HG03558 (cell line): ENCODE measurements at regions not wholly inside any gene's neighbourhood (a gene's known extent, or its start where the extent isn't known, plus 50 kb on each side); places are given as distances from the start of the nearest gene placed in this dataset.

ENCODE experiments used
- ATAC-seq: cut with Tn5 transposase; IDR thresholded peaks from one replicate; pipeline ENCODE4 v1.9.1; 2021; ENCODE audit warnings: moderate number of reproducible peaks; ENCODE audit not compliant: unreplicated experiment; ENCODE audit errors: extremely low read depth

DNA sequence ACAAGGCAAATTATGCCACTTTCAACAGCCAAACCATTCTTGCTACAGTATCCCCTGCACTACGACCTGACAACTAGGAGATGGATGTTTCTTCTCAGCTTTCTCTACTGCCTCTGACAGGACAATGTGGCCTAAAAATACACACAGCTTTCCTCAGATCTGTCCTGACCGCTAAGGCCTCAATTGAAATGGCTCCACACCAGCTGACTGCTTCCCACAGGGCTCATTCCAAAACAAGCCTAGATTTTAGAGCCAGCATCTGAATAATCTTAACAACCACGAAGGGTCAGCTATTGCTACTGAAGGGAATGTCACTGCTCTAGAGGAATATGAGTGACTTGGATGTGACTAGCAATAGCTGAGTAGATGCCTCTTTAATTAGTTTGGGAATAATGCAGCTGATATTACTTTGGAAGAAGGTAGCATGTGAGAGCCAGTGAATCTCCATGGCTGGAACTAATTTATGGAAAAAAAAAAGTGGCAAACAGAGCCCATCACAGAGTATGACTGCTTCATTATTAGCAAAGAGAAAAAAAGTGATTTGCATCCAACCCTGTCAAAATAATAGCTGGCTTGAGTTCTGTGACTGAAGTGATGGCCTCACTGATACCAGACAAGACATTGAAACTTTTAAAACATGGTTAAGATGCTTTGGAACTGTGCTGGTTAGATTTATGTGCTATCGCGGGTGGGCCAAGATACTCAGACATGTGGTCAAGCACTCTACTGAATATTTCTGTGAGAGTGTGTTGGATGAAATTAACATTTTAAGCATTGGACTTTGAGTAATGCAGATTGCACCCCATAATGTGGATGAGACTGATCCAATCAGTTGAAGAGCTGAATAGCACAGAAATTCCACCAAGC, 450.2 kb downstream of the NR2F1-AS1 start:
- no peak for ATAC-seq

- no peak for ATAC-seq
These were observed 454.4 kb downstream of the NR2F1-AS1 start for GRCh38 chr5:93126634-93127033.

DNA sequence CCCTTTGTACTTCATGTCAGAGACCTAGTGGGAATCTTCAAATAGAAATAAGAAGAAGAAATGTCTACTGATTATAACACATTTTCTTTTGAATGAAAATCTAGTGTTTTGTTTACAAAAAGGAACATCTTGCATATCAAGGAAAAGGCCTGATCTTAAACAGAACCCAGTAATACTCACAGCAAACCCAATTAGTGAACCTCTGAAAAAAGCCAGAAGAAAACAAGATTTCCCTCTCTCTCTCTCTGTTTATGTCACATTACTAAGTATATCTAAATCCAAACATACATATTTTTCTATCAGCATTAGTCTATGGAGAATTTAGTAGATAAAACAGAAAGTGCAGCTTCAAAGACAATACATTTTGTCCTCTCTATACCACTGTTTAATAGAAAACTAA, 457.9 kb downstream of the NR2F1-AS1 start:
- no peak for ATAC-seq

DNA sequence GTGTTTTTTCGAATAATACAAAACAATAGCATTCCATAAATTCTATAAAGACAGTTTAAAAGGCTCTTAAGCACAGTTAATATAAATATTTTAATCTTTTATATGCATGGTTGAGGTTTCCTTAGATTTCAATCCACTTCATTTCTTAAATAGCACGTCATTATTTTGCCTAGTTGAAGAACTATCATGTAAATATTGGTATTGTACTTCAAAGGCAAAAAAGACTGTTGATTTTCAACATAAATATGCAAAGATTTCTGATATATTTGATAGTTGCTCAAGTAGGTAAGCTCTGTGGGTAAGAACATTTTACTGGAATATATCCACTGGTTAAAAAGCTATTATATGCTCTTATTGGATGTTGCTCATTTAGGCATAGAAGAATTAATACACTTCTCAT, 458.6 kb downstream of the NR2F1-AS1 start:
- ATAC-seq = no peak

DNA sequence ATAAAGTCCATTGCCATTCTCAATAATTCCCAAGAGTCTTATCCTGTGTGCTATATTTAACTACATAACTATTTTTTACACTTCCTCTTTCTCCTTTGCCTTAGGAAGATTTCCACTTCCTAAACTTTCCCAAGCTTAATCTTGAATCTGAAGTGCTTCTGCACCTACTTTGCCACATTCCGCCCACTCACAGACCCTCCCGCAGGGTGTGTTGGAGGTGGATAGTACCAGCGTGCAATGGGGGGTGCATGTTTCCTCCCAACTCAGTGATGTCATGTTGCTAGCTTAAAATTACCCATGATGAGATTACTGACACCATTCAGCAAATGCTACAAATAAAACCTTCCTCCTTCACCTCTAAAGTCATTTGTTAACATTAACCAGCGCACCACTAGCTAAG, 460.2 kb downstream of the NR2F1-AS1 start:
- no peak for ATAC-seq

DNA sequence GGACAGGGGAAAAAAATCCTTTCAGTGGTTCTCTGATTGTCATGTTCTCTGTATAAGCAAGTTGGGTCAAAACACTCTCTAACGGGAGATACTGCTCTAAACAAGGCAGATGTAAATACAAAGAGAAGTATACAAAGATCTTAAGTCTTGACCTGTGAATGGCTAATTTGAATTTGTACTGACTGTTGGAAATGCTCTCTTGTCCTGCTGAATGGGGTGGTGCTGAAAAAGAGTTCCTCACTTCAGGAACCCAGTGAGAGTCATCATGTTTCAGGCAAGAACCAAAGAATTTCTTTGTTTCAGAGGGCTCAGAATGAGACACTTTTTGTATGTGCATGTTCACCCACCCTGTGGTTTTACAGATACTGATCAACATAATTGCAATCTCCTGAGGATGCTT, 461.0 kb downstream of the NR2F1-AS1 start:
- no peak for ATAC-seq

DNA sequence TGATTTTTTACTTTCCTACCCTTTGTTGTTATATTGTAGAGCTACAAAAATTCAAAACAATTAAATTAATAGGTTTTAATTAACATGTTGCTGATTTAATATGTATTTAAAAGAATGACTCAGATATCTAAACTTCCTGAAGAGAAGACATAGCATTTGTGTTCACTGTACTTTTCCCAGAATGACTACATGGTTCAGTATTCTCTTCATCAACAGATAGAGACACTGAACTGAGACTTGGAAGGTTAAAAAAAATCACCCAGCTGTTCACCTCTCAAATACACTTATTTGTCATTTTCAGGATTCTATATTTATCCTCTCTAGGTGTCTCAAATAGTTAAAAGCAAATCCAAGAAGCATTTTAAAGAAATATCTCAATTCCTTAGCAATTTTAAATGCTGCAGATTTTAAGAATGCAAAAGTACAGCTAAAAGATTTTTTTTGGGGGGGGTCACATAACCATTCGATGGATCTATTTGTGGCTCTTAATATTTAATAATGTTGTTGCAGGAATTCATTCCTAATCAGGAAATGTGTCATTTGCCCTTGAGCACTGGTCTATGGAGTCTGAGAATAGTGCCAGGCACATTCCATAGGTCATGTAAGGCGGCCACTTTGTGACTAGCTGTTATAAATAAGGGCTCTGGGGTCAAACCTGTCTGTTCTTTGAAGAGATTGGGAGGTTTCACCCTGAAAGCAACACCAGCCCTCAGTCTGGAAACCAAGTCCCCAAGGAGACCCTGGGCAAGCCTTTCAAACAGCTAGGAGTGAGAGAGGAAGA, 463.1 kb downstream of the NR2F1-AS1 start:
- no peak for ATAC-seq

- ATAC-seq = no peak
These were observed 473.1 kb downstream of the NR2F1-AS1 start for GRCh38 chr5:93107805-93108520.

- no peak for ATAC-seq
These were observed 473.9 kb downstream of the NR2F1-AS1 start for GRCh38 chr5:93107141-93107540.

DNA sequence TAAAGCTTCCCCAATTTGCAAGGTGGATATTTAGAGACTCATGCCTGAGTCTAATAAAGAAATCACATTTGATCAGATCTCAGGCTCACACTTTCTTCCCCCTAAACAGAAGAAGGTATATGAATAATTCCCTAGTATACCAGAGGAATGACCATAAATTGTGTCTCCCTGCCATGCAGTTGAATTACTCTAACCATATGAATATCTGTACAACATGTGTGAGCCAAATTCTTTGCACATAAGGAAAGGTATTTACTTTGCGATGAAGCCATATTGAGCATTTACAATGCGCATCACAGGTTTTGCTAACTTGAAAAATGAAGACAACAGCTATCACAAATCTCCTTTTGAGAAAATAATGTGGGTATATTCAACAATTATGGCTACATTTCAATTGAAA, 479.4 kb downstream of the NR2F1-AS1 start:
- ATAC-seq = no peak

- no peak for ATAC-seq
These were observed 480.0 kb downstream of the NR2F1-AS1 start for GRCh38 chr5:93100976-93101375.

DNA sequence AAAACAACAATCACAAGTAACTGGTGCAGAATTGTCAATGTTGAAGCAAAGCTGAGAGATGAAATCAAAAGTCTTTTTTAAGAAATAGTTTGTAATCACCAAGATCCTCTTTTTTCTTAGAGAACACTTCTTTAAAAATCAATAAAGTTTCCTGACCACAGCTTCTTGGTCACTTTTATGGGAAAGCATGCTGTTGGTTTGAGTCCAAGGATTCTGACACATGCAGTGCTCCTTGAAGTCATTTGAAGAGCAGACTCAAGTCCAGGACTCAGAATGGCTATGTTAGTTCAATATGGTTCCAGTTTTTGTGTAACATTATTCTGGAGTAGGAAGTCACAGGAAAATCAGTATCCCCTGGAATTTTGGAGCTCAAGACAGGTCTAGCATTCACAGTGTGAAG, 480.6 kb downstream of the NR2F1-AS1 start:
- ATAC-seq = no peak

DNA sequence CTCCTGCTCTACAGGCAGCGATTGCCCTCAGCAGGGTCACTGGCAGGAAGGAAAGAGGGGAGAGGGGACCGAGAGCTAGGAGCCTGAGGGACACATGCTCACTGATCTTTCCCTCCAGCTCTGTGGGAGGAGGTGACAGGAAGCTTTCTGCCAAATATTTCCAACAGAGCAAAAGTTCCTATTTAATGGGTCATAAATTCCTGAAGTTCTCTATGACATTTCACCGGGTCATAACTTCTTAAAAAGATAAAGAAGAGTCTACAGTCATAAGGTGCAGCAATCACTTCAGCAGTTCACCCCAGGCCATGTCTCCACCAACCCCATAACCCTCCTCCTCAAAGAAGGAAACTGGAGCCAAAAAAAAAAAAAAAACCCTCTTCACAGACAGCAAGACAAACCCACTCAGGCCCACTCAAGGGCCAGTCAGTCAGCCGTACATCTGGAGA, 481.1 kb downstream of the NR2F1-AS1 start:
- no peak for ATAC-seq

DNA sequence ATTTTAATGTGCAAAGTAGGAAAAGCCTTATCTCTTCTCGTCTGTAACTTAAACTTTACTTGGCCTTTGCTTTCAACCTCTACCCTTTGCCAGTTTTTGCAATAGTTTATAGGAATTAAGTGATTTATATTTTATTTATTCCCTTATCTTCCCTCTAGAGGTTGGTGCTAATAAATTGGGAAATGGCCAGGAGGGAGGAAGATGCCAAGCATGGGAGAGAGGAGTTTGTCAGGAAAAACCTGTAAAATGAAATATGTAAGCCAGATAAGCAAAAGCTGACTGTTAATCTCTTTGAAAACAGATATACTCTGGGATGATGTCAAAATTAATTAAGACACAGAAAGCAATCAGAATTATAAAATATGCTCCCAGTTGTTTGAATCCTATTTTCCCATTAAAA, 484.5 kb downstream of the NR2F1-AS1 start:
- no peak for ATAC-seq

DNA sequence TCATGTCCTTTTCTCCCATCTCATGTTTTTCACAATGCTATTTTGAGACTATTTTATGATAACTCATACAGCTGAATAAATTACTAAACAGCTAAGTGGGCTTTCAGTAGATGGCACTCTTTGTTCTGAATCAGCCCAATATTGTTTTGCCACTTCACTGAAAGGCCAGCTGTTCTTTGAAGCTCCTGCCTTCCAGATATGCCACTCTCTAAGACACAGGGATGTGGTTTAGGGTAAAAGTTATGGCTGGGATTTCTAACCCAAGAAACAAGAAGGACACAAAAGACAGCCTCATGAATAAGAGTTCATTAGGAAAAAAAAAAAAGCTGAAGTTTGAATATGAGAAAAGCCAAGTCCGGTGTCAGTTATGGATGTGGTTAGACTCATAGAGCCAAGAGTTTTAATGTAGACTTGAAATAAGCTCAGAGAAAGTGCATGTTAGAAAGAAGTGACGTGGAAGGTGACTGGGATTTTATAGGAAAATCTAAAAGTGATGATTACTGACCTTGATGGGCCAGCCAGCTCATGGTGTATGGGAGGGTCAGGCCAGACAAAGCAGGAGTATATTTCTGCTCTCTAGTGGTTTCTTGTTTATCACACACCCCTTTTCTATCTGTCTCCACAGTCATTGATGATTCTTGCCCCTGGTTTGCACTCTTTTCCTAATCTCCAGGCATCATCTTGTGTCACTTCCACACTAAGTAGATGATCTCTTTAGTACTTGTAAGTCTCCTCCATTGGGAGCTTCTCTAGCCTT, 488.5 kb downstream of the NR2F1-AS1 start:
- no peak for ATAC-seq

- ATAC-seq = no peak
These were observed 490.3 kb downstream of the NR2F1-AS1 start for GRCh38 chr5:93090698-93091097.

- no peak for ATAC-seq
These were observed 492.2 kb downstream of the NR2F1-AS1 start for GRCh38 chr5:93088592-93089389.

DNA sequence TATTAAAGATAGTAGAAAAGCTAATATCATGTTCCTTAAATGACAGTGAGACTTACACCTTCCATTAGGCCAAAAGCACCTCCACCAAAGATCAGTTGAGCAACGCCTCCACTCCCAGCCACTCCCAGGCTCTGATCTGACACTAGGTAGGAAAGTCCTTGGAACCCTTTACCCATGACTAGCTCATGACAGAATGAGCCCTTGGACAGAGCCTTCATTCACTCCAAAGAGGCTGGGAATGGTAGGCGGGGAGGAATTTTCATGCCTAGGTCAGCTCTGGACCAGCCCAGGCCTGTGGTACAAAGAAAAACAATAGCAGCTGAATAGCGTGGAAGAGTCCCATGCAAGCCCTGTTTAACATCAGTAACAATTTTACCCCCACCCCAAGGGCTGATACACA, 493.7 kb downstream of the NR2F1-AS1 start:
- no peak for ATAC-seq

DNA sequence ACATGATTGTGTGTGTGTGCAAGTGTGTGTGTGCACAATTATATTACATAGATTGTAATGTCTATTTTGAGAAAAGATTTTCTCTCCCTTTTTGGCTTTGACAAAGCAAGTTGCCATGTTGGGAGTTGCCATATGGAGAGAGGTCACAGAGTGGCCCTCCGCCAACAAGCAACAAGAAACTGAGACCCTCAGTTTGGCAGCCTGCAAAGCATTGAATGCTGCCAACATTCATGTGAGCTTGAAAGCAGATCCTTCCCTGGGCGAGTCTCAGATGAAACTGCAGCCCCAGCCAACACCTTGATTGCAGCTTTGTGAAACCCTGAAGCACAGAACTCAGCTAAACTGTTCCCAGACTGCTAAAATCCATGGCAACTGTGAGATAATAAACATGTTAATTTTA, 498.0 kb downstream of the NR2F1-AS1 start:
- ATAC-seq = no peak
